Stimulated activated naive CD8-positive, alpha-beta T cell treated with anti-CD3 and anti-CD28 coated beads, Interleukin-15, amount 100 ng/mL, for 72 hours (primary cell): ENCODE measurements at regions not wholly inside any gene's neighbourhood (a gene's known extent, or its start where the extent isn't known, plus 50 kb on each side); places are given as distances from the start of the nearest gene placed in this dataset.
"Not testable (repeated sequence)": the region's sequence is repeated elsewhere in the genome, so short reads cannot be mapped to it uniquely, and the experiment has no call there.

Experiments
- ATAC-seq: fragments of 150-1000 bp; cut with Tn5 transposase; 2 replicates; pipeline ENCODE4 v1.10.0; 2021; ENCODE audit warnings: mild to moderate bottlenecking, moderate library complexity
- DNase-seq, 2 donors: peaks; one replicate each; pipeline ENCODE4 v3.0.0; 2021 to 2022
- H3K27ac Mint-ChIP-seq, 2 donors: one replicate each; pipeline ENCODE4 v1.8.0; 2022; ENCODE audit warnings: mild to moderate bottlenecking in 2 of 2, mixed read lengths in 2 of 2, moderate library complexity in 2 of 2
- H3K27me3 Mint-ChIP-seq: one replicate; pipeline ENCODE4 v1.8.0; 2022; ENCODE audit warnings: mixed read lengths
- H3K4me1 Mint-ChIP-seq: one replicate; pipeline ENCODE4 v1.8.0; 2022; ENCODE audit warnings: mild to moderate bottlenecking, mixed read lengths
- H3K4me3 Mint-ChIP-seq, 2 donors: one replicate each; pipeline ENCODE4 v1.8.0; 2022; ENCODE audit warnings: mild to moderate bottlenecking in 2 of 2, mixed read lengths in 2 of 2, moderate library complexity in 1 of 2
- H3K9me3 Mint-ChIP-seq, 2 donors: one replicate each; pipeline ENCODE4 v1.8.0; 2022; ENCODE audit warnings: mixed read lengths in 2 of 2

- Mint-ChIP-seq H3K4me1 (no peaks in the 10 kb centered on the region), H3K27ac (no peak overlapping the region), H3K9me3 (peaks cover 12 to 13% of the 10 kb centered on the region in 2 donors)
These were observed 242.2 kb upstream of the FANCL start for GRCh38 chr2:58483307-58483706.

GRCh38 chr2:58481670-58482069 is 240.5 kb upstream of the FANCL start:
- no peak overlapping the region for H3K4me3 Mint-ChIP-seq
- no peak overlapping the region for H3K27ac Mint-ChIP-seq
- H3K9me3 Mint-ChIP-seq = peaks cover under 1 to 7% of the 10 kb centered on the region in 2 donors
- no peaks in the 10 kb centered on the region for H3K27me3 Mint-ChIP-seq
- no peak for ATAC-seq
- DNase-seq = no peak
- no peaks in the 10 kb centered on the region for H3K4me1 Mint-ChIP-seq

More at GRCh38 chr2:58483307-58483706, 242.2 kb upstream of the FANCL start:
- ATAC-seq = no peak
- Mint-ChIP-seq H3K27me3 (no peaks in the 10 kb centered on the region), H3K4me3 (no peak overlapping the region)
- no peak for DNase-seq

- Mint-ChIP-seq H3K9me3 (no peaks in the 10 kb centered on the region), H3K4me1 (no peaks in the 10 kb centered on the region), H3K4me3 (no peak overlapping the region), H3K27ac (no peak overlapping the region), H3K27me3 (no peaks in the 10 kb centered on the region)
- DNase-seq (no peak), ATAC-seq (no peak)
These were observed 239.0 kb upstream of the FANCL start for GRCh38 chr2:58480141-58480540.

GRCh38 chr2:58479535-58480140 is 238.5 kb upstream of the FANCL start:
- H3K4me1 Mint-ChIP-seq = no peaks in the 10 kb centered on the region
- ATAC-seq (no peak), DNase-seq (no peak)
- no peaks in the 10 kb centered on the region for H3K9me3 Mint-ChIP-seq
- no peaks in the 10 kb centered on the region for H3K27me3 Mint-ChIP-seq
- no peak overlapping the region for H3K27ac Mint-ChIP-seq
- no peak overlapping the region for H3K4me3 Mint-ChIP-seq

- Mint-ChIP-seq H3K4me1 (no peaks in the 10 kb centered on the region), H3K27ac (no peak overlapping the region), H3K9me3 (no peaks in the 10 kb centered on the region), H3K4me3 (no peak overlapping the region), H3K27me3 (no peaks in the 10 kb centered on the region)
- DNase-seq = no peak
- ATAC-seq = no peak
These were observed 235.4 kb upstream of the FANCL start for GRCh38 chr2:58476556-58476955.

GRCh38 chr2:58475756-58476155 is 234.6 kb upstream of the FANCL start:
- DNase-seq (no peak), ATAC-seq (no peak)
- H3K4me3 Mint-ChIP-seq = no peak overlapping the region
- no peak overlapping the region for H3K27ac Mint-ChIP-seq
- no peaks in the 10 kb centered on the region for H3K27me3 Mint-ChIP-seq
- H3K4me1 Mint-ChIP-seq = no peaks in the 10 kb centered on the region
- H3K9me3 Mint-ChIP-seq = no peaks in the 10 kb centered on the region

GRCh38 chr2:58473165-58473564 is 232.0 kb upstream of the FANCL start:
- H3K4me3 Mint-ChIP-seq = no peak overlapping the region
- DNase-seq (no peak), ATAC-seq (no peak)
- no peaks in the 10 kb centered on the region for H3K9me3 Mint-ChIP-seq
- no peaks in the 10 kb centered on the region for H3K27me3 Mint-ChIP-seq
- H3K4me1 Mint-ChIP-seq = no peaks in the 10 kb centered on the region
- no peak overlapping the region for H3K27ac Mint-ChIP-seq

- Mint-ChIP-seq H3K27ac (no peak overlapping the region), H3K27me3 (no peaks in the 10 kb centered on the region), H3K9me3 (no peaks in the 10 kb centered on the region), H3K4me1 (peaks cover 6% of the 10 kb centered on the region), H3K4me3 (no peak overlapping the region)
- ATAC-seq (no peak), DNase-seq (no peak)
These were observed 225.7 kb upstream of the FANCL start for GRCh38 chr2:58466804-58467203.

- H3K4me1 Mint-ChIP-seq, H3K27ac Mint-ChIP-seq, H3K4me3 Mint-ChIP-seq, H3K27me3 Mint-ChIP-seq, H3K9me3 Mint-ChIP-seq, ATAC-seq, DNase-seq: not testable (repeated sequence)
These were observed 224.9 kb upstream of the FANCL start for GRCh38 chr2:58466021-58466420.

GRCh38 chr2:58460670-58461069 is 219.5 kb upstream of the FANCL start:
- ATAC-seq (no peak), DNase-seq (no peak)
- Mint-ChIP-seq H3K4me1 (no peaks in the 10 kb centered on the region), H3K27ac (no peak overlapping the region), H3K9me3 (peaks cover 0 to 5% of the 10 kb centered on the region in 2 donors), H3K27me3 (no peaks in the 10 kb centered on the region), H3K4me3 (no peak overlapping the region)

- no peak overlapping the region for H3K27ac Mint-ChIP-seq
- DNase-seq (no peak), ATAC-seq (no peak)
- no peak overlapping the region for H3K4me3 Mint-ChIP-seq
- peaks cover 12% of the 10 kb centered on the region for H3K27me3 Mint-ChIP-seq
- no peaks in the 10 kb centered on the region for H3K4me1 Mint-ChIP-seq
- no peaks in the 10 kb centered on the region for H3K9me3 Mint-ChIP-seq
These were observed 208.3 kb upstream of the FANCL start for GRCh38 chr2:58449286-58450010.

GRCh38 chr2:58448845-58449244 is 207.7 kb upstream of the FANCL start:
- H3K4me1 Mint-ChIP-seq = no peaks in the 10 kb centered on the region
- ATAC-seq = no peak
- DNase-seq = no peak
- H3K9me3 Mint-ChIP-seq = no peaks in the 10 kb centered on the region
- H3K27me3 Mint-ChIP-seq = peaks cover 16% of the 10 kb centered on the region
- no peak overlapping the region for H3K27ac Mint-ChIP-seq
- H3K4me3 Mint-ChIP-seq = no peak overlapping the region

- Mint-ChIP-seq H3K4me1 (no peaks in the 10 kb centered on the region), H3K9me3 (no peaks in the 10 kb centered on the region), H3K27ac (no peak overlapping the region), H3K4me3 (no peak overlapping the region), H3K27me3 (peaks cover 21% of the 10 kb centered on the region)
- DNase-seq (peak; percentile 27 to 42), ATAC-seq (peak; percentile 62)
These were observed 207.0 kb upstream of the FANCL start for GRCh38 chr2:58448065-58448507.

GRCh38 chr2:58447586-58447985 is 206.5 kb upstream of the FANCL start:
- Mint-ChIP-seq H3K4me1 (no peaks in the 10 kb centered on the region), H3K9me3 (no peaks in the 10 kb centered on the region), H3K27me3 (peaks cover 23% of the 10 kb centered on the region), H3K4me3 (no peak overlapping the region), H3K27ac (no peak overlapping the region)
- DNase-seq (no peak), ATAC-seq (no peak)

GRCh38 chr2:58441643-58442042 is 200.5 kb upstream of the FANCL start:
- H3K4me3 Mint-ChIP-seq = no peak overlapping the region
- no peak overlapping the region for H3K27ac Mint-ChIP-seq
- no peaks in the 10 kb centered on the region for H3K4me1 Mint-ChIP-seq
- DNase-seq = no peak
- ATAC-seq = no peak
- no peaks in the 10 kb centered on the region for H3K9me3 Mint-ChIP-seq
- peaks cover 27% of the 10 kb centered on the region for H3K27me3 Mint-ChIP-seq

GRCh38 chr2:58436872-58437271 is 195.7 kb upstream of the FANCL start:
- Mint-ChIP-seq H3K27ac (no peak overlapping the region), H3K9me3 (no peaks in the 10 kb centered on the region), H3K4me1 (no peaks in the 10 kb centered on the region), H3K4me3 (no peak overlapping the region), H3K27me3 (peaks cover 15% of the 10 kb centered on the region)
- ATAC-seq (no peak), DNase-seq (no peak)

GRCh38 chr2:58435246-58435645 is 194.1 kb upstream of the FANCL start:
- DNase-seq = no peak
- no peak overlapping the region for H3K27ac Mint-ChIP-seq

More at GRCh38 chr2:58435246-58435645, 194.1 kb upstream of the FANCL start:
- ATAC-seq = no peak
- no peaks in the 10 kb centered on the region for H3K4me1 Mint-ChIP-seq
- no peaks in the 10 kb centered on the region for H3K9me3 Mint-ChIP-seq
- H3K4me3 Mint-ChIP-seq = no peak overlapping the region
- H3K27me3 Mint-ChIP-seq = peaks cover 16% of the 10 kb centered on the region
